ENCODE measurements at regions not wholly inside any gene's neighbourhood (a gene's known extent, or its start where the extent isn't known, plus 50 kb on each side); places are given as distances from the start of the nearest gene placed in this dataset.

GRCh38 chr3:132847849-132848625, 125.8 kb upstream of the NPHP3 start:
- 55 to 60% methylated on average over 7 of the region's 7 CpGs for WGBS, 2 donors
- no peak overlapping the region for H3K4me3 ChIP-seq (ENCODE audit: low read depth, poor library complexity, severe bottlenecking)
- intact Hi-C loops (cut with DNase I; ENCODE audit: low total_unique reads): no loop called here
- TF ChIP-seq CTCF (IDR thresholded peaks at IDR 0.05) (no peak), POLR2A (IDR thresholded peaks at IDR 0.05) (no peak)
- no peak for DNase-seq (ENCODE audit: low spot score in 2 of 2)

- intact Hi-C loops (cut with DNase I; ENCODE audit: low total_unique reads): no loop called here
- TF ChIP-seq CTCF (IDR thresholded peaks at IDR 0.05) (no peak), POLR2A (IDR thresholded peaks at IDR 0.05) (no peak)
- DNase-seq (ENCODE audit: low spot score in 2 of 2): no peak
- WGBS, 2 donors: 69 to 76% methylated on average over 4 of the region's 4 CpGs
- no peak overlapping the region for H3K4me3 ChIP-seq (ENCODE audit: low read depth, poor library complexity, severe bottlenecking)
These were observed 121.8 kb upstream of the NPHP3 start for GRCh38 chr3:132843851-132844553.

GRCh38 chr3:132843349-132843748, 121.1 kb upstream of the NPHP3 start:
- intact Hi-C loops (cut with DNase I; ENCODE audit: low total_unique reads): no loop called here
- no peak for DNase-seq (ENCODE audit: low spot score in 2 of 2)
- TF ChIP-seq CTCF (IDR thresholded peaks at IDR 0.05) (no peak), POLR2A (IDR thresholded peaks at IDR 0.05) (no peak)
- H3K4me3 ChIP-seq (ENCODE audit: low read depth, poor library complexity, severe bottlenecking): no peak overlapping the region
- WGBS, 2 donors: 76 to 83% methylated on average over 3 of the region's 3 CpGs

- no peak for TF ChIP-seq CTCF (IDR thresholded peaks at IDR 0.05)
- TF ChIP-seq POLR2A (IDR thresholded peaks at IDR 0.05): no peak
- WGBS, 2 donors: 84% methylated on average over 2 of the region's 2 CpGs
- intact Hi-C loops (cut with DNase I; ENCODE audit: low total_unique reads): no loop called here
- no peak for DNase-seq (ENCODE audit: low spot score in 2 of 2)
- no peak overlapping the region for H3K4me3 ChIP-seq (ENCODE audit: low read depth, poor library complexity, severe bottlenecking)
These were observed 119.4 kb upstream of the NPHP3 start for GRCh38 chr3:132841621-132842020.

GRCh38 chr3:132840201-132840700, 118.0 kb upstream of the NPHP3 start:
- intact Hi-C loops (cut with DNase I; ENCODE audit: low total_unique reads): no loop called here
- WGBS, 2 donors: 85 to 91% methylated on average over 3 of the region's 3 CpGs
- TF ChIP-seq CTCF (IDR thresholded peaks at IDR 0.05) (no peak), POLR2A (IDR thresholded peaks at IDR 0.05) (no peak)
- no peak overlapping the region for H3K4me3 ChIP-seq (ENCODE audit: low read depth, poor library complexity, severe bottlenecking)
- DNase-seq (ENCODE audit: low spot score in 2 of 2): no peak

Measured in lower leg skin (tissue), 4 donors.